SU-DHL-6 (cell line): ENCODE measurements at regions not wholly inside any gene's neighbourhood (a gene's known extent, or its start where the extent isn't known, plus 50 kb on each side); places are given as distances from the start of the nearest gene placed in this dataset.

Experiments used
- H2AFZ ChIP-seq: fragments of 200-600 bp; sonication (generic); 2 replicates; pipeline ENCODE4 v1.6.1; 2014; ENCODE audit warnings: low read depth, mild to moderate bottlenecking, moderate library complexity, mixed read lengths, antibody characterized with exemption, low read length; ENCODE audit not compliant: severe bottlenecking
- H3F3A ChIP-seq: fragments of 200-600 bp; shearing (Covaris generic); 2 replicates; pipeline ENCODE4 v1.6.0; 2016; ENCODE audit warnings: antibody characterized with exemption, mild to moderate bottlenecking; ENCODE audit not compliant: insufficient read depth
- H3K27ac ChIP-seq: fragments of 200-600 bp; sonication (generic); 2 replicates; pipeline ENCODE4 v1.5.1; 2016; ENCODE audit warnings: low read depth, mild to moderate bottlenecking, low read length, moderate library complexity, mixed read lengths
- H3K27me3 ChIP-seq: fragments of 200-600 bp; sonication (generic), shearing (Covaris generic); 2 replicates; pipeline ENCODE4 v1.6.0; 2014; ENCODE audit warnings: mild to moderate bottlenecking, low read length
- H3K36me3 ChIP-seq: fragments of 200-600 bp; sonication (generic); 2 replicates; pipeline ENCODE4 v1.6.1; 2014; ENCODE audit warnings: mild to moderate bottlenecking, low read length, mixed read lengths
- H3K4me2 ChIP-seq: fragments of 300-600, 200-600 bp; shearing (Covaris generic), sonication (generic); 2 replicates; pipeline ENCODE4 v1.6.0; 2014; ENCODE audit warnings: low read length, low read depth, mild to moderate bottlenecking; ENCODE audit not compliant: poor library complexity, severe bottlenecking
- H3K4me3 ChIP-seq: fragments of 200-600 bp; sonication (generic); 2 replicates; pipeline ENCODE4 v1.5.1; 2014; ENCODE audit warnings: antibody characterized with exemption, low read length, mild to moderate bottlenecking, mixed read lengths; ENCODE audit not compliant: insufficient read depth, poor library complexity, severe bottlenecking
- H3K79me2 ChIP-seq: fragments of 200-600 bp; sonication (generic); 2 replicates; pipeline ENCODE4 v1.6.1; 2014; ENCODE audit warnings: mild to moderate bottlenecking, low read length, moderate library complexity; ENCODE audit not compliant: insufficient read depth
- H3K9ac ChIP-seq: fragments of 200-600 bp; sonication (generic); 2 replicates; pipeline ENCODE4 v1.7.0; 2014; ENCODE audit warnings: mild to moderate bottlenecking, low read length
- H3K9me2 ChIP-seq: fragments of 200-600 bp; sonication (generic); replicated peaks from 2 replicates; pipeline ENCODE4 v1.6.1; 2014; ENCODE audit warnings: low read length; ENCODE audit not compliant: insufficient read depth
- H3K9me3 ChIP-seq: fragments of 200-600 bp; sonication (generic); 2 replicates; pipeline ENCODE4 v1.6.1; 2014; ENCODE audit warnings: low read length, mixed read lengths; ENCODE audit not compliant: insufficient read depth
- H4K20me1 ChIP-seq: fragments of 200-600 bp; sonication (generic); 2 replicates; pipeline ENCODE4 v1.6.1; 2014; ENCODE audit warnings: low read depth, mild to moderate bottlenecking, antibody characterized with exemption, low read length, moderate library complexity, mixed read lengths
- CTCF ChIP-seq: fragments of 200-600 bp; sonication (generic); IDR thresholded peaks from one replicate; pipeline ENCODE4 v1.5.1; 2017; ENCODE audit warnings: antibody characterized with exemption, mild to moderate bottlenecking, low read length, moderate library complexity; ENCODE audit not compliant: insufficient read depth, poor library complexity, severe bottlenecking
- EZH2phosphoT487 ChIP-seq: fragments of 200-600 bp; sonication (generic), shearing (Covaris generic); conservative IDR thresholded peaks from 2 replicates; pipeline ENCODE4 v1.6.1; 2018; ENCODE audit warnings: mild to moderate bottlenecking, antibody characterized with exemption, low read length, moderate library complexity, mixed read lengths

- no peak for TF ChIP-seq CTCF
- TF ChIP-seq EZH2phosphoT487: no peak
- H3K9me3 ChIP-seq: no peaks in the 10 kb centered on the region
- H2AFZ ChIP-seq: no peak overlapping the region
- H3K79me2 ChIP-seq: no peaks in the 10 kb centered on the region
- no peaks in the 10 kb centered on the region for H3K9me2 ChIP-seq
- no peaks in the 10 kb centered on the region for H3K36me3 ChIP-seq
- H3K4me2 ChIP-seq: no peak overlapping the region
- H4K20me1 ChIP-seq: no peaks in the 10 kb centered on the region
- H3K4me3 ChIP-seq: no peak overlapping the region
- H3K27me3 ChIP-seq: no peaks in the 10 kb centered on the region
- no peaks in the 10 kb centered on the region for H3F3A ChIP-seq
- no peak overlapping the region for H3K9ac ChIP-seq
- no peak overlapping the region for H3K27ac ChIP-seq
These were observed 145.2 kb downstream of the AASDHPPT start for GRCh38 chr11:106222626-106223025.

- Histone ChIP-seq H4K20me1 (no peaks in the 10 kb centered on the region), H2AFZ (no peak overlapping the region)
These were observed 146.7 kb downstream of the AASDHPPT start for GRCh38 chr11:106224172-106224571.

DNA sequence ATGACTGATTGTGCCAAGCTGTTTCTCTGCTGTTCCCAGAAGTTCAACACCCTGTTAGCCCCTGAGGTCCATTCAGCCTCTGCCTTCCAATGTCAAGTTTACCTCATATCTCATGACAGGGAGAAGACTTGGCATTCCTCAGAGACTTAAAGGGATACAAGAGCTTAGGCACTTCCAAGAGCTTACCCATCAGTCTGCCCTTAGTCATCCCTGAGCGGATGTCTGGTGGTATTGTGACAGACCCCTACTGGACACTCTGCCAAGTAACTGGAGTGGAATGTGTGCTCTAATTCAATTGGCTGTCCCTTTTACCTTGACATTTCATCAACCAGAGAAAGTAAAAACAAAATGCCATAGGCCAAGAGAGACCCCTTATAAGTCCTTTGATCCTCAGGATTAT, 151.5 kb downstream of the AASDHPPT start:
- Histone ChIP-seq H3K9me3 (no peaks in the 10 kb centered on the region), H3K27ac (no peak overlapping the region), H3K36me3 (no peaks in the 10 kb centered on the region), H2AFZ (no peak overlapping the region), H3K79me2 (no peaks in the 10 kb centered on the region), H3K4me2 (no peak overlapping the region), H4K20me1 (no peaks in the 10 kb centered on the region), H3K9me2 (no peaks in the 10 kb centered on the region), H3K27me3 (no peaks in the 10 kb centered on the region), H3F3A (no peaks in the 10 kb centered on the region), H3K4me3 (no peak overlapping the region), H3K9ac (no peak overlapping the region)
- TF ChIP-seq CTCF (no peak), EZH2phosphoT487 (no peak)

More at GRCh38 chr11:106224172-106224571, 146.7 kb downstream of the AASDHPPT start:
- no peak for TF ChIP-seq EZH2phosphoT487
- no peak for TF ChIP-seq CTCF
- no peaks in the 10 kb centered on the region for H3F3A ChIP-seq
- no peaks in the 10 kb centered on the region for H3K9me3 ChIP-seq
- no peaks in the 10 kb centered on the region for H3K27me3 ChIP-seq
- no peaks in the 10 kb centered on the region for H3K9me2 ChIP-seq
- H3K9ac ChIP-seq: no peak overlapping the region
- H3K4me3 ChIP-seq: no peak overlapping the region
- H3K27ac ChIP-seq: no peak overlapping the region
- no peak overlapping the region for H3K4me2 ChIP-seq
- H3K36me3 ChIP-seq: no peaks in the 10 kb centered on the region
- H3K79me2 ChIP-seq: no peaks in the 10 kb centered on the region

- H4K20me1 ChIP-seq: no peaks in the 10 kb centered on the region
- H3K4me2 ChIP-seq: no peak overlapping the region
- no peaks in the 10 kb centered on the region for H3K9me3 ChIP-seq
- no peak overlapping the region for H2AFZ ChIP-seq
- no peaks in the 10 kb centered on the region for H3K79me2 ChIP-seq
- no peak overlapping the region for H3K4me3 ChIP-seq
- H3K9me2 ChIP-seq: no peaks in the 10 kb centered on the region
- no peak for TF ChIP-seq EZH2phosphoT487
- TF ChIP-seq CTCF: no peak
- no peaks in the 10 kb centered on the region for H3K36me3 ChIP-seq
- no peak overlapping the region for H3K9ac ChIP-seq
- H3K27ac ChIP-seq: no peak overlapping the region
- no peaks in the 10 kb centered on the region for H3K27me3 ChIP-seq
- no peaks in the 10 kb centered on the region for H3F3A ChIP-seq
These were observed 154.1 kb downstream of the AASDHPPT start for GRCh38 chr11:106231591-106231990.
